Ramos (cell line): ENCODE measurements at regions not wholly inside any gene's neighbourhood (a gene's known extent, or its start where the extent isn't known, plus 50 kb on each side); places are given as distances from the start of the nearest gene placed in this dataset.

ENCODE experiments used
- in situ Hi-C: fragments of 300-500 bp; cut with MboI; formaldehyde crosslinking; loops from one replicate; pipeline ENCODE4 v1.14.3; 2022; ENCODE audit warnings: low sequenced_read_pairs; ENCODE audit not compliant: unreplicated experiment

- in situ Hi-C loops = no loop called here
These were observed 74.8 kb upstream of the CLMN start for GRCh38 chr14:95394297-95395097.

- in situ Hi-C loops = no loop called here
These were observed 73.1 kb upstream of the CLMN start for GRCh38 chr14:95392841-95393240.

GRCh38 chr14:95391331-95391730 lies 71.6 kb upstream of the CLMN start:
- in situ Hi-C loops = no loop called here

- in situ Hi-C loops = no loop called here
These were observed 69.8 kb upstream of the CLMN start for GRCh38 chr14:95389471-95390011.

GRCh38 chr14:95388699-95389098 lies 69.0 kb upstream of the CLMN start:
- in situ Hi-C loops = no loop called here

- in situ Hi-C loops = no loop called here
These were observed 68.2 kb upstream of the CLMN start for GRCh38 chr14:95387826-95388445.

- in situ Hi-C loops = no loop called here
These were observed 66.9 kb upstream of the CLMN start for GRCh38 chr14:95386536-95387095.

GRCh38 chr14:95385701-95386100 lies 66.0 kb upstream of the CLMN start:
- in situ Hi-C loops = no loop called here

GRCh38 chr14:95382747-95383146 lies 63.0 kb upstream of the CLMN start:
- in situ Hi-C loops = no loop called here

GRCh38 chr14:95381726-95382125 lies 62.0 kb upstream of the CLMN start:
- in situ Hi-C loops = no loop called here

- in situ Hi-C loops = no loop called here
These were observed 60.8 kb upstream of the CLMN start for GRCh38 chr14:95380350-95381042.

GRCh38 chr14:95379634-95380033 lies 59.9 kb upstream of the CLMN start:
- in situ Hi-C loops = no loop called here

GRCh38 chr14:95375539-95376109 lies 55.9 kb upstream of the CLMN start:
- in situ Hi-C loops = no loop called here

- in situ Hi-C loops = loop anchor here (25.0 kb wide), 1 partner anchor 687 kb away; no protein-coding TSS in a partner anchor
These were observed 54.7 kb upstream of the CLMN start for GRCh38 chr14:95374239-95374997.

- in situ Hi-C loops = loop anchor here (25.0 kb wide), 1 partner anchor 683 kb away; no protein-coding TSS in a partner anchor
These were observed 50.4 kb upstream of the CLMN start for GRCh38 chr14:95370076-95370475.
